ENCODE measurements at regions not wholly inside any gene's neighbourhood (a gene's known extent, or its start where the extent isn't known, plus 50 kb on each side); places are given as distances from the start of the nearest gene placed in this dataset.

DNA sequence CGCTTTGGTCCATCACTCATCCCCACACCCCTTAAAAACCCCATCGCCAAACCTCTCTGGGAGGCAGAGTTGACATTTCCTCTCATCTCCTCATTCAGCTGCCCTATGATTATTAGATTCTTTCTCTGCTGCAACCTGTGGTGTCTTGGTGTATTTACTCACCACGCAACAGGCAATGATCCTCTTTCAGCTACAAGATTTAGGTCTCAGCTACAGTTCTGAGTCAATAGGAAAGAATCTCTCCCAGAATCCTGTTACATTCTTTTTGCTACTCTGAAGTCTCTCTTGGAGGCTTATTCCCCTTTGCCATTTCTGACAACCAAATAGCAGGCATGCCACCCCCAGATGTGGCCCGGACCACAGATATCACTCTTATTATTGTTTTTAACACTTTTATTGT, 468.3 kb upstream of the GYPC start:
- ChIA-PET CTCF (no interaction called here), POLR2A (no interaction called here)
- DNase-seq (ENCODE audit: extremely low spot score): no peak
- TF ChIP-seq, protein P1, sequence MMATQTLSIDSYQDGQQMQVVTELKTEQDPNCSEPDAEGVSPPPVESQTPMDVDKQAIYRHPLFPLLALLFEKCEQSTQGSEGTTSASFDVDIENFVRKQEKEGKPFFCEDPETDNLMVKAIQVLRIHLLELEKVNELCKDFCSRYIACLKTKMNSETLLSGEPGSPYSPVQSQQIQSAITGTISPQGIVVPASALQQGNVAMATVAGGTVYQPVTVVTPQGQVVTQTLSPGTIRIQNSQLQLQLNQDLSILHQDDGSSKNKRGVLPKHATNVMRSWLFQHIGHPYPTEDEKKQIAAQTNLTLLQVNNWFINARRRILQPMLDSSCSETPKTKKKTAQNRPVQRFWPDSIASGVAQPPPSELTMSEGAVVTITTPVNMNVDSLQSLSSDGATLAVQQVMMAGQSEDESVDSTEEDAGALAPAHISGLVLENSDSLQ (IDR thresholded peaks at IDR 0.05): no peak
- no peak for TF ChIP-seq ARNT (IDR thresholded peaks at IDR 0.05)
- no peak for TF ChIP-seq SP1 (IDR thresholded peaks at IDR 0.05)
- TF ChIP-seq LEF1 (IDR thresholded peaks at IDR 0.05; ENCODE audit: borderline replicate concordance): no peak
- TF ChIP-seq BHLHE40 (IDR thresholded peaks at IDR 0.05; ENCODE audit: borderline replicate concordance): no peak
- TF ChIP-seq ZNF384 (IDR thresholded peaks at IDR 0.05): no peak
- TF ChIP-seq L3MBTL2 (conservative IDR thresholded peaks at IDR 0.05): no peak
- TF ChIP-seq NFRKB (IDR thresholded peaks at IDR 0.05): no peak
- no peak for TF ChIP-seq FOXA1 (IDR thresholded peaks at IDR 0.05)
- no peak for TF ChIP-seq ELF4 (IDR thresholded peaks at IDR 0.05)
- TF ChIP-seq HDGF (IDR thresholded peaks at IDR 0.05; ENCODE audit: borderline replicate concordance): no peak
- no peak for TF ChIP-seq TARDBP (IDR thresholded peaks at IDR 0.05)
- no peak for TF ChIP-seq CTBP1 (IDR thresholded peaks at IDR 0.05; ENCODE audit: borderline replicate concordance)
- TF ChIP-seq FOXM1 (IDR thresholded peaks at IDR 0.05; ENCODE audit: borderline replicate concordance): no peak
- TF ChIP-seq SUZ12 (IDR thresholded peaks at IDR 0.05): no peak
- TF ChIP-seq FOXK2 (IDR thresholded peaks at IDR 0.05): no peak

DNA sequence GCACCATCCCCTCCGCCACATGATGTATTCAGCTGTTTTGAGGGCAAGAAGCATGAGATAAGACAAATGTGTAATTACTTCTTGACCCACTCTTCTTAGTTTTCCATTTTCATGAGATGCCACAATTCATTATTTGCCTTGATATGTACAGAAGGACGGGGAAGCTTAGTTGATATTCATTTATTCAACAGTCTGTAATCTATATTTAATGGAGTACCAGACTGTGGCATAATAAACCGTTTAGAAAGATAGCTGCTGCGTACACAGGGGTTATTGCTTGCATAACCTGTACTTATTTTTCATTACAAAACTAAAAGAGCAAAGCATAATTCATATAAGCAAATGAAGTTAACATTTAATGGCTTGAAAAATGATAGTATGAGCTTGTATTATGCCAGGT, 466.4 kb upstream of the GYPC start:
- ChIA-PET CTCF (no interaction called here), POLR2A (no interaction called here)

DNA sequence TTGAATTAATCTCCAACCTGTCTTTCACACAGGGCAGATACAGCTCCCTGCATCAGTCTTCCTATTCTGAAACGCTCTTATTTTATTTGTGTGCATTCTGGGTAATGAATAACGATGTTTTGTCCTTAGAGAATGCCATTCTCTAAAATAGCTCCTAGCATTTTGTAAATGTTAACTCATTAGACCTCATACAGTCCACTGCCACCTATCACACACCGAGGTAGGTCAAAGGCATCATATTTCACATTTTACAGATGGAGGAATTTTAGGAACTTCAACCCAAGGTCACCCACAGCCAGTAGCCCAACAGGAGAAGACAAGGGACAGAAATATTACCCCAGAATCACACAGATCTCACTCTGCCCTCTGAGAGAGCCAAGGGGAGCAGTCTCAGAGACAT, 455.4 kb upstream of the GYPC start:
- ChIA-PET POLR2A (no interaction called here), CTCF (no interaction called here)
- no peak for DNase-seq (ENCODE audit: extremely low spot score)
- TF ChIP-seq HDGF (IDR thresholded peaks at IDR 0.05; ENCODE audit: borderline replicate concordance) (no peak), L3MBTL2 (conservative IDR thresholded peaks at IDR 0.05) (no peak), NFRKB (IDR thresholded peaks at IDR 0.05) (no peak), SUZ12 (IDR thresholded peaks at IDR 0.05) (no peak), CTBP1 (IDR thresholded peaks at IDR 0.05; ENCODE audit: borderline replicate concordance) (no peak), ZNF384 (IDR thresholded peaks at IDR 0.05) (no peak), BHLHE40 (IDR thresholded peaks at IDR 0.05; ENCODE audit: borderline replicate concordance) (no peak), FOXA1 (IDR thresholded peaks at IDR 0.05) (no peak), ELF4 (IDR thresholded peaks at IDR 0.05) (no peak), FOXK2 (IDR thresholded peaks at IDR 0.05) (no peak), SP1 (IDR thresholded peaks at IDR 0.05) (no peak)

More for the DNA sequence above, 466.4 kb upstream of the GYPC start:
- no peak for DNase-seq (ENCODE audit: extremely low spot score)
- TF ChIP-seq CTBP1 (IDR thresholded peaks at IDR 0.05; ENCODE audit: borderline replicate concordance): no peak
- no peak for TF ChIP-seq BHLHE40 (IDR thresholded peaks at IDR 0.05; ENCODE audit: borderline replicate concordance)
- TF ChIP-seq ELF4 (IDR thresholded peaks at IDR 0.05): no peak
- no peak for TF ChIP-seq ZNF384 (IDR thresholded peaks at IDR 0.05)
- TF ChIP-seq SUZ12 (IDR thresholded peaks at IDR 0.05): no peak
- no peak for TF ChIP-seq FOXA1 (IDR thresholded peaks at IDR 0.05)
- no peak for TF ChIP-seq FOXK2 (IDR thresholded peaks at IDR 0.05)
- no peak for TF ChIP-seq SP1 (IDR thresholded peaks at IDR 0.05)
- TF ChIP-seq TARDBP (IDR thresholded peaks at IDR 0.05): no peak
- TF ChIP-seq LEF1 (IDR thresholded peaks at IDR 0.05; ENCODE audit: borderline replicate concordance): no peak
- TF ChIP-seq FOXM1 (IDR thresholded peaks at IDR 0.05; ENCODE audit: borderline replicate concordance): no peak
- TF ChIP-seq NFRKB (IDR thresholded peaks at IDR 0.05): no peak
- no peak for TF ChIP-seq HDGF (IDR thresholded peaks at IDR 0.05; ENCODE audit: borderline replicate concordance)
- TF ChIP-seq, protein P1 (IDR thresholded peaks at IDR 0.05): no peak
- no peak for TF ChIP-seq L3MBTL2 (conservative IDR thresholded peaks at IDR 0.05)
- no peak for TF ChIP-seq ARNT (IDR thresholded peaks at IDR 0.05)

DNA sequence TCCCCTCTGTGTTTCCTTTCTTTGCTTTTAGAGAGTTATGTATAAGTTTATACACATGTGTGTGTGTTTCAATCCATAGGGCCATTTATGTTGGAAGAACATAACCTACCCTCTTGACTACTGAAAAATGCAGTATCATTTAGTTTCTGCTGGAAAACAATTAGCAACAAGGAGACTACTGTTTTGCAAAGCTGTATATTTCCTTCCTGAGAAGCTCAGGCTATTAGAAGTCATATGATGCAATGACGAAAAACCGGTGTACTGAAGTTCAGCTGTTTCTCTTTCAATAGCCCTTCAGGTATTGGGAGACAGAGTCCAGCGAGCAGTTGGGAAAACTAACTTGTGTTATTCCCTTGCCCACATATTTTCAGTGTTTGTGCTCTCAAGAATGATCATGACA, 447.7 kb upstream of the GYPC start:
- TF ChIP-seq FOXM1 (IDR thresholded peaks at IDR 0.05; ENCODE audit: borderline replicate concordance): no peak
- ChIA-PET POLR2A (no interaction called here), CTCF (no interaction called here)
- no peak for DNase-seq (ENCODE audit: extremely low spot score)

DNA sequence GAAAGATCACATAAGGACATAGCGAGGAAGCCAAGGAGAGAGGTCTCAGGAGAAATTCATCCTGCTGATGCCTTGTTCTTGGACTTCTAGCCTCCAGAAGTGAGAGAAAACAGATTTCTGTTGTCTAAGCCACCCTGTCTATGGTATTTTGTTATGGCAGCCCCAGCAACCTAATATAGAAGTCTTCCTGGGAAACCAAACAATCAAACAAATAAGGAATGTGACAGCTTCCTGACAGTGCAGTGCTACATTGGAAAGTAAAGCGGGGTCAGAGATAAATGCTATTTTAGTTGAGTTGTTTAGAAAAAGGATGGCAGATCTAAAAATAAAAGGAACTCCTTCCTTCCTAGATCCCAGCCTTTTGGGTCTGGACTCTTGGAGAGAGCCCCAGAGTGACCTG, 443.2 kb upstream of the GYPC start:
- TF ChIP-seq ARNT (IDR thresholded peaks at IDR 0.05): no peak
- no peak for TF ChIP-seq FOXK2 (IDR thresholded peaks at IDR 0.05)
- TF ChIP-seq L3MBTL2 (conservative IDR thresholded peaks at IDR 0.05): no peak
- no peak for TF ChIP-seq TARDBP (IDR thresholded peaks at IDR 0.05)
- no peak for TF ChIP-seq FOXA1 (IDR thresholded peaks at IDR 0.05)
- ChIA-PET CTCF (no interaction called here), POLR2A (no interaction called here)
- DNase-seq (ENCODE audit: extremely low spot score): no peak

DNA sequence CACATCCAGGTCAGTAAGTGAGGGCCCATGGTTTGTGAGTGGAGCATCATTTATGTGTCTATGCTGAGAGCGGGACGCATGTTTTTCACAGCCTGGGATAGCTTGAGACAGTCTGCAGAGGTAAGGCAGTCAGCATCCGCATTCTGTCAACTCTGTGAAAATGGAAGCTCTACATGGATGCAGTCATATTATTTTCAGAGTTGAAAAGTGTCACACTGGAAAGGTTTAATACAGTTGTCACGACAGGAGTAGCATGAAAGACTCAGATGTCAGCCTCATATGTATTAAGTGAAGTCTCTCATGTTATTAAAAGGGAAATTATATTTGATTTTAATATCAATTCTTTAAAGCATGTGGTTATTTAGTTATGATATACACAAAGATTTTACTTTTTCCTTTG, 436.9 kb upstream of the GYPC start:
- TF ChIP-seq L3MBTL2 (conservative IDR thresholded peaks at IDR 0.05): no peak
- TF ChIP-seq SUZ12 (IDR thresholded peaks at IDR 0.05): no peak
- TF ChIP-seq FOXK2 (IDR thresholded peaks at IDR 0.05): no peak
- no peak for TF ChIP-seq ZNF384 (IDR thresholded peaks at IDR 0.05)
- TF ChIP-seq BHLHE40 (IDR thresholded peaks at IDR 0.05; ENCODE audit: borderline replicate concordance): no peak
- no peak for TF ChIP-seq FOXA1 (IDR thresholded peaks at IDR 0.05)
- TF ChIP-seq SP1 (IDR thresholded peaks at IDR 0.05): no peak
- TF ChIP-seq, protein P1 (IDR thresholded peaks at IDR 0.05): no peak
- no peak for TF ChIP-seq LEF1 (IDR thresholded peaks at IDR 0.05; ENCODE audit: borderline replicate concordance)
- TF ChIP-seq CTBP1 (IDR thresholded peaks at IDR 0.05; ENCODE audit: borderline replicate concordance): no peak
- no peak for TF ChIP-seq FOXM1 (IDR thresholded peaks at IDR 0.05; ENCODE audit: borderline replicate concordance)
- TF ChIP-seq HDGF (IDR thresholded peaks at IDR 0.05; ENCODE audit: borderline replicate concordance): no peak
- no peak for TF ChIP-seq TARDBP (IDR thresholded peaks at IDR 0.05)
- no peak for TF ChIP-seq NFRKB (IDR thresholded peaks at IDR 0.05)
- TF ChIP-seq ARNT (IDR thresholded peaks at IDR 0.05): no peak
- TF ChIP-seq ELF4 (IDR thresholded peaks at IDR 0.05): no peak
- CTCF ChIA-PET: no interaction called here
- no peak for DNase-seq (ENCODE audit: extremely low spot score)
- POLR2A ChIA-PET: no interaction called here

Data from HEK293T (cell line).